ENCODE measurements at regions not wholly inside any gene's neighbourhood (a gene's known extent, or its start where the extent isn't known, plus 50 kb on each side); places are given as distances from the start of the nearest gene placed in this dataset.

DNA sequence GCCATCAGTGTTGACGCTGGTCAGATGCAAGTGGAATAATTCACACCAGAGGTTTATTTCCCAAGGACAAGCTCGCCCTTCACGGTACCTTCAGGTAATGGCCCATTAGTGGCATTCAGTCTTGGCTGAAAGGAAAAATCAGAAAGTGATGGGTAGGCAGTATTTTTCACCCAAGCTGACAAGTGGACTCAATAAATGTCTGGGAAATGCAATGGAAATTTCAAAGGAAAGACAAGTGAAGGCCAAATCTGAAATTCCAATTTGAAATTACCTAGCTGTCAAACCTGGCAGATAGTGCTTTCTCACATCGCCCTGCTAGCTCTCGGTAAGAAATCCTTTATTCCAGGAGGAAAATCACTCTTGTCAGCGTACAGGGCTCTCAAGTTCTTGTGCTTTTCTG lies 413.5 kb downstream of the OCA2 start (continued):
- TF ChIP-seq, protein P1, sequence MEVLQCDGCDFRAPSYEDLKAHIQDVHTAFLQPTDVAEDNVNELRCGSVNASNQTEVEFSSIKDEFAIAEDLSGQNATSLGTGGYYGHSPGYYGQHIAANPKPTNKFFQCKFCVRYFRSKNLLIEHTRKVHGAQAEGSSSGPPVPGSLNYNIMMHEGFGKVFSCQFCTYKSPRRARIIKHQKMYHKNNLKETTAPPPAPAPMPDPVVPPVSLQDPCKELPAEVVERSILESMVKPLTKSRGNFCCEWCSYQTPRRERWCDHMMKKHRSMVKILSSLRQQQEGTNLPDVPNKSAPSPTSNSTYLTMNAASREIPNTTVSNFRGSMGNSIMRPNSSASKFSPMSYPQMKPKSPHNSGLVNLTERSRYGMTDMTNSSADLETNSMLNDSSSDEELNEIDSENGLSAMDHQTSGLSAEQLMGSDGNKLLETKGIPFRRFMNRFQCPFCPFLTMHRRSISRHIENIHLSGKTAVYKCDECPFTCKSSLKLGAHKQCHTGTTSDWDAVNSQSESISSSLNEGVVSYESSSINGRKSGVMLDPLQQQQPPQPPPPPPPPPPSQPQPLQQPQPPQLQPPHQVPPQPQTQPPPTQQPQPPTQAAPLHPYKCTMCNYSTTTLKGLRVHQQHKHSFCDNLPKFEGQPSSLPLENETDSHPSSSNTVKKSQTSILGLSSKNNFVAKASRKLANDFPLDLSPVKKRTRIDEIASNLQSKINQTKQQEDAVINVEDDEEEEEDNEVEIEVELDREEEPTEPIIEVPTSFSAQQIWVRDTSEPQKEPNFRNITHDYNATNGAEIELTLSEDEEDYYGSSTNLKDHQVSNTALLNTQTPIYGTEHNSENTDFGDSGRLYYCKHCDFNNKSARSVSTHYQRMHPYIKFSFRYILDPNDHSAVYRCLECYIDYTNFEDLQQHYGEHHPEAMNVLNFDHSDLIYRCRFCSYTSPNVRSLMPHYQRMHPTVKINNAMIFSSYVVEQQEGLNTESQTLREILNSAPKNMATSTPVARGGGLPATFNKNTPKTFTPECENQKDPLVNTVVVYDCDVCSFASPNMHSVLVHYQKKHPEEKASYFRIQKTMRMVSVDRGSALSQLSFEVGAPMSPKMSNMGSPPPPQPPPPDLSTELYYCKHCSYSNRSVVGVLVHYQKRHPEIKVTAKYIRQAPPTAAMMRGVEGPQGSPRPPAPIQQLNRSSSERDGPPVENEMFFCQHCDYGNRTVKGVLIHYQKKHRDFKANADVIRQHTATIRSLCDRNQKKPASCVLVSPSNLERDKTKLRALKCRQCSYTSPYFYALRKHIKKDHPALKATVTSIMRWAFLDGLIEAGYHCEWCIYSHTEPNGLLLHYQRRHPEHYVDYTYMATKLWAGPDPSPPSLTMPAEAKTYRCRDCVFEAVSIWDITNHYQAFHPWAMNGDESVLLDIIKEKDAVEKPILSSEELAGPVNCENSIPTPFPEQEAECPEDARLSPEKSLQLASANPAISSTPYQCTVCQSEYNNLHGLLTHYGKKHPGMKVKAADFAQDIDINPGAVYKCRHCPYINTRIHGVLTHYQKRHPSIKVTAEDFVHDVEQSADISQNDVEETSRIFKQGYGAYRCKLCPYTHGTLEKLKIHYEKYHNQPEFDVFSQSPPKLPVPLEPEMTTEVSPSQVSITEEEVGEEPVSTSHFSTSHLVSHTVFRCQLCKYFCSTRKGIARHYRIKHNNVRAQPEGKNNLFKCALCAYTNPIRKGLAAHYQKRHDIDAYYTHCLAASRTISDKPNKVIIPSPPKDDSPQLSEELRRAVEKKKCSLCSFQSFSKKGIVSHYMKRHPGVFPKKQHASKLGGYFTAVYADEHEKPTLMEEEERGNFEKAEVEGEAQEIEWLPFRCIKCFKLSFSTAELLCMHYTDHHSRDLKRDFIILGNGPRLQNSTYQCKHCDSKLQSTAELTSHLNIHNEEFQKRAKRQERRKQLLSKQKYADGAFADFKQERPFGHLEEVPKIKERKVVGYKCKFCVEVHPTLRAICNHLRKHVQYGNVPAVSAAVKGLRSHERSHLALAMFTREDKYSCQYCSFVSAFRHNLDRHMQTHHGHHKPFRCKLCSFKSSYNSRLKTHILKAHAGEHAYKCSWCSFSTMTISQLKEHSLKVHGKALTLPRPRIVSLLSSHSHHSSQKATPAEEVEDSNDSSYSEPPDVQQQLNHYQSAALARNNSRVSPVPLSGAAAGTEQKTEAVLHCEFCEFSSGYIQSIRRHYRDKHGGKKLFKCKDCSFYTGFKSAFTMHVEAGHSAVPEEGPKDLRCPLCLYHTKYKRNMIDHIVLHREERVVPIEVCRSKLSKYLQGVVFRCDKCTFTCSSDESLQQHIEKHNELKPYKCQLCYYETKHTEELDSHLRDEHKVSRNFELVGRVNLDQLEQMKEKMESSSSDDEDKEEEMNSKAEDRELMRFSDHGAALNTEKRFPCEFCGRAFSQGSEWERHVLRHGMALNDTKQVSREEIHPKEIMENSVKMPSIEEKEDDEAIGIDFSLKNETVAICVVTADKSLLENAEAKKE (CRISPR knock-in tag; IDR thresholded peaks at IDR 0.05): no peak
- TF ChIP-seq JUNB (IDR thresholded peaks at IDR 0.05; ENCODE audit: unreplicated experiment) (no peak), CREB1 (CRISPR knock-in tag; IDR thresholded peaks at IDR 0.05; ENCODE audit: low read depth) (no peak), POLR2AphosphoS5 (IDR thresholded peaks at IDR 0.05; ENCODE audit: low read depth) (no peak), EZH2 (IDR thresholded peaks at IDR 0.05; ENCODE audit: low read depth, unreplicated experiment) (no peak), NANOG (IDR thresholded peaks at IDR 0.05; ENCODE audit: borderline replicate concordance) (no peak), EZH2phosphoT487 (IDR thresholded peaks at IDR 0.05; ENCODE audit: unreplicated experiment) (no peak)
- TF ChIP-seq, protein P2, sequence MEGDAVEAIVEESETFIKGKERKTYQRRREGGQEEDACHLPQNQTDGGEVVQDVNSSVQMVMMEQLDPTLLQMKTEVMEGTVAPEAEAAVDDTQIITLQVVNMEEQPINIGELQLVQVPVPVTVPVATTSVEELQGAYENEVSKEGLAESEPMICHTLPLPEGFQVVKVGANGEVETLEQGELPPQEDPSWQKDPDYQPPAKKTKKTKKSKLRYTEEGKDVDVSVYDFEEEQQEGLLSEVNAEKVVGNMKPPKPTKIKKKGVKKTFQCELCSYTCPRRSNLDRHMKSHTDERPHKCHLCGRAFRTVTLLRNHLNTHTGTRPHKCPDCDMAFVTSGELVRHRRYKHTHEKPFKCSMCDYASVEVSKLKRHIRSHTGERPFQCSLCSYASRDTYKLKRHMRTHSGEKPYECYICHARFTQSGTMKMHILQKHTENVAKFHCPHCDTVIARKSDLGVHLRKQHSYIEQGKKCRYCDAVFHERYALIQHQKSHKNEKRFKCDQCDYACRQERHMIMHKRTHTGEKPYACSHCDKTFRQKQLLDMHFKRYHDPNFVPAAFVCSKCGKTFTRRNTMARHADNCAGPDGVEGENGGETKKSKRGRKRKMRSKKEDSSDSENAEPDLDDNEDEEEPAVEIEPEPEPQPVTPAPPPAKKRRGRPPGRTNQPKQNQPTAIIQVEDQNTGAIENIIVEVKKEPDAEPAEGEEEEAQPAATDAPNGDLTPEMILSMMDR (conservative IDR thresholded peaks at IDR 0.05; ENCODE audit: low read depth in 2 of 2): no peak
- TF ChIP-seq, protein P3, sequence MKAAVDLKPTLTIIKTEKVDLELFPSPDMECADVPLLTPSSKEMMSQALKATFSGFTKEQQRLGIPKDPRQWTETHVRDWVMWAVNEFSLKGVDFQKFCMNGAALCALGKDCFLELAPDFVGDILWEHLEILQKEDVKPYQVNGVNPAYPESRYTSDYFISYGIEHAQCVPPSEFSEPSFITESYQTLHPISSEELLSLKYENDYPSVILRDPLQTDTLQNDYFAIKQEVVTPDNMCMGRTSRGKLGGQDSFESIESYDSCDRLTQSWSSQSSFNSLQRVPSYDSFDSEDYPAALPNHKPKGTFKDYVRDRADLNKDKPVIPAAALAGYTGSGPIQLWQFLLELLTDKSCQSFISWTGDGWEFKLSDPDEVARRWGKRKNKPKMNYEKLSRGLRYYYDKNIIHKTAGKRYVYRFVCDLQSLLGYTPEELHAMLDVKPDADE (IDR thresholded peaks at IDR 0.05): no peak
